Type B pancreatic cell (in vitro differentiated cells): ENCODE measurements at regions not wholly inside any gene's neighbourhood (a gene's known extent, or its start where the extent isn't known, plus 50 kb on each side); places are given as distances from the start of the nearest gene placed in this dataset.
A peak's percentile ranks its signal among the peaks of the same experiment; 100 is the strongest.

ENCODE experiments used
- DNase-seq: peaks from one replicate; pipeline ENCODE4 v3.0.0; 2021; ENCODE audit warnings: mixed read lengths; ENCODE audit not compliant: unreplicated experiment; ENCODE audit errors: extremely low spot score
- H3K27ac Mint-ChIP-seq: 2 replicates; pipeline ENCODE4 v1.8.0; 2021; ENCODE audit warnings: mild to moderate bottlenecking, mixed read lengths
- H3K27me3 Mint-ChIP-seq: 2 replicates; pipeline ENCODE4 v1.8.0; 2021; ENCODE audit warnings: mixed read lengths
- H3K36me3 Mint-ChIP-seq: 2 replicates; pipeline ENCODE4 v1.8.0; 2021; ENCODE audit warnings: mixed read lengths
- H3K4me1 Mint-ChIP-seq: one replicate; pipeline ENCODE4 v1.8.0; 2021; ENCODE audit warnings: mixed read lengths; ENCODE audit not compliant: unreplicated experiment
- H3K4me3 Mint-ChIP-seq: 2 replicates; pipeline ENCODE4 v1.8.0; 2021; ENCODE audit warnings: mild to moderate bottlenecking, mixed read lengths
- H3K9me3 Mint-ChIP-seq: 2 replicates; pipeline ENCODE4 v1.8.0; 2021; ENCODE audit warnings: mixed read lengths
- TF ChIP-seq, protein P1 (sequence below): fragments of 200-600 bp; sonication (generic); conservative IDR thresholded peaks from 2 replicates; pipeline ENCODE4 v1.5.0; 2021; ENCODE audit warnings: antibody characterized with exemption, mild to moderate bottlenecking

GRCh38 chr13:46964789-46965527 is 68.1 kb upstream of the HTR2A start:
- no peaks in the 10 kb centered on the region for H3K9me3 Mint-ChIP-seq
- TF ChIP-seq, protein P1, sequence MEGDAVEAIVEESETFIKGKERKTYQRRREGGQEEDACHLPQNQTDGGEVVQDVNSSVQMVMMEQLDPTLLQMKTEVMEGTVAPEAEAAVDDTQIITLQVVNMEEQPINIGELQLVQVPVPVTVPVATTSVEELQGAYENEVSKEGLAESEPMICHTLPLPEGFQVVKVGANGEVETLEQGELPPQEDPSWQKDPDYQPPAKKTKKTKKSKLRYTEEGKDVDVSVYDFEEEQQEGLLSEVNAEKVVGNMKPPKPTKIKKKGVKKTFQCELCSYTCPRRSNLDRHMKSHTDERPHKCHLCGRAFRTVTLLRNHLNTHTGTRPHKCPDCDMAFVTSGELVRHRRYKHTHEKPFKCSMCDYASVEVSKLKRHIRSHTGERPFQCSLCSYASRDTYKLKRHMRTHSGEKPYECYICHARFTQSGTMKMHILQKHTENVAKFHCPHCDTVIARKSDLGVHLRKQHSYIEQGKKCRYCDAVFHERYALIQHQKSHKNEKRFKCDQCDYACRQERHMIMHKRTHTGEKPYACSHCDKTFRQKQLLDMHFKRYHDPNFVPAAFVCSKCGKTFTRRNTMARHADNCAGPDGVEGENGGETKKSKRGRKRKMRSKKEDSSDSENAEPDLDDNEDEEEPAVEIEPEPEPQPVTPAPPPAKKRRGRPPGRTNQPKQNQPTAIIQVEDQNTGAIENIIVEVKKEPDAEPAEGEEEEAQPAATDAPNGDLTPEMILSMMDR, result no peak
- no peaks in the 10 kb centered on the region for H3K36me3 Mint-ChIP-seq
- no peak overlapping the region for H3K4me3 Mint-ChIP-seq
- no peaks in the 10 kb centered on the region for H3K27me3 Mint-ChIP-seq
- no peak for DNase-seq
- no peak overlapping the region for H3K27ac Mint-ChIP-seq
- no peaks in the 10 kb centered on the region for H3K4me1 Mint-ChIP-seq

GRCh38 chr13:46963904-46964303 is 67.1 kb upstream of the HTR2A start:
- TF ChIP-seq, protein P1, result no peak
- no peaks in the 10 kb centered on the region for H3K9me3 Mint-ChIP-seq
- no peaks in the 10 kb centered on the region for H3K36me3 Mint-ChIP-seq
- no peak overlapping the region for H3K4me3 Mint-ChIP-seq
- no peak overlapping the region for H3K27ac Mint-ChIP-seq
- DNase-seq, result no peak
- H3K27me3 Mint-ChIP-seq, result no peaks in the 10 kb centered on the region
- H3K4me1 Mint-ChIP-seq, result no peaks in the 10 kb centered on the region

GRCh38 chr13:46962281-46962941 is 65.6 kb upstream of the HTR2A start:
- DNase-seq, result no peak
- TF ChIP-seq, protein P1, result peak; percentile 56
- Mint-ChIP-seq H3K4me1 (no peaks in the 10 kb centered on the region), H3K9me3 (no peaks in the 10 kb centered on the region), H3K36me3 (no peaks in the 10 kb centered on the region), H3K27ac (no peak overlapping the region), H3K4me3 (no peak overlapping the region), H3K27me3 (no peaks in the 10 kb centered on the region)

- no peak for DNase-seq
Observed at GRCh38 chr13:46961719-46962118, 64.9 kb upstream of the HTR2A start.

DNA sequence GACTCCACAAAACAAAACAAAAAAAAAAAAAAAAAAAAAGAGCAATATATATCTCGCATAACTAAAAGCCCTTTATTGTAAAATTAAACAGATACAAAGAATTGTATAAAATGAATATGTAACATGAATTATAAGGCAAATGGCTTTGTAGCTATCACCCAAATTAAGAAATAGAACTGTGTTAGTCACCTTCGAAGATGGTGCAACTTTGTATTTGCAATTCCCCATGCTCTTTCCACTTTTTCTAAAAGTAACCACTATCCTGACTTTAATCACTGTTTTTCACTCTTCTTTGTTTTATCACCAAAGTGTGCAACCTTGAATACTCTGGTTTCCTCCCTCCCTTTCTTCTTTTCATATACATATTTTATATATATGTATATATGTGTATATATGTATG is 57.1 kb upstream of the HTR2A start:
- H3K36me3 Mint-ChIP-seq, result no peaks in the 10 kb centered on the region
- H3K4me1 Mint-ChIP-seq, result no peaks in the 10 kb centered on the region
- TF ChIP-seq, protein P1, result no peak
- no peak overlapping the region for H3K27ac Mint-ChIP-seq
- no peak for DNase-seq
- H3K27me3 Mint-ChIP-seq, result no peaks in the 10 kb centered on the region
- no peaks in the 10 kb centered on the region for H3K9me3 Mint-ChIP-seq
- no peak overlapping the region for H3K4me3 Mint-ChIP-seq

More at GRCh38 chr13:46961719-46962118, 64.9 kb upstream of the HTR2A start:
- TF ChIP-seq, protein P1, result no peak
- no peaks in the 10 kb centered on the region for H3K9me3 Mint-ChIP-seq
- H3K36me3 Mint-ChIP-seq, result no peaks in the 10 kb centered on the region
- H3K27me3 Mint-ChIP-seq, result no peaks in the 10 kb centered on the region
- no peaks in the 10 kb centered on the region for H3K4me1 Mint-ChIP-seq
- no peak overlapping the region for H3K27ac Mint-ChIP-seq
- no peak overlapping the region for H3K4me3 Mint-ChIP-seq
